ENCODE measurements at regions not wholly inside any gene's neighbourhood (a gene's known extent, or its start where the extent isn't known, plus 50 kb on each side); places are given as distances from the start of the nearest gene placed in this dataset.

DNA sequence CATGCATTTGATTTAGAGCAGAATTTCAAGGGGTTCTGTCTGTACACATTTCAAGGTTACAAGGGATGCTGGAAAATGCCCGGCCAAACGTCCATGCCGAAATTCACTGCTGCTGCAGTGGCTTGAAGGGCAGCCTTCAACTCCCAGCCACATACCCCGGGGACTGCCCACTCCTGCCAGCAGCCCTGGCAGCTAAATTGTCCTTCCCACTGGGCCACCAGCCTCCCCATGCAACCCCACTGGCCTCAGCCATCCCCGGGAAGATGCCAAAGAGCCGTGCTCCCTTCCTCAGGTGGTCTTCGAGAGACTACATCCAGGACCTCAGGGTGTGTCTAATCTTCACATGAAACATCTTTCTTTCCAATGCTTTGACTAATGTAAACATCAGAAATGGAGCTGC, 478.7 kb upstream of the MYT1L start (continued):
- TF ChIP-seq, protein P1, sequence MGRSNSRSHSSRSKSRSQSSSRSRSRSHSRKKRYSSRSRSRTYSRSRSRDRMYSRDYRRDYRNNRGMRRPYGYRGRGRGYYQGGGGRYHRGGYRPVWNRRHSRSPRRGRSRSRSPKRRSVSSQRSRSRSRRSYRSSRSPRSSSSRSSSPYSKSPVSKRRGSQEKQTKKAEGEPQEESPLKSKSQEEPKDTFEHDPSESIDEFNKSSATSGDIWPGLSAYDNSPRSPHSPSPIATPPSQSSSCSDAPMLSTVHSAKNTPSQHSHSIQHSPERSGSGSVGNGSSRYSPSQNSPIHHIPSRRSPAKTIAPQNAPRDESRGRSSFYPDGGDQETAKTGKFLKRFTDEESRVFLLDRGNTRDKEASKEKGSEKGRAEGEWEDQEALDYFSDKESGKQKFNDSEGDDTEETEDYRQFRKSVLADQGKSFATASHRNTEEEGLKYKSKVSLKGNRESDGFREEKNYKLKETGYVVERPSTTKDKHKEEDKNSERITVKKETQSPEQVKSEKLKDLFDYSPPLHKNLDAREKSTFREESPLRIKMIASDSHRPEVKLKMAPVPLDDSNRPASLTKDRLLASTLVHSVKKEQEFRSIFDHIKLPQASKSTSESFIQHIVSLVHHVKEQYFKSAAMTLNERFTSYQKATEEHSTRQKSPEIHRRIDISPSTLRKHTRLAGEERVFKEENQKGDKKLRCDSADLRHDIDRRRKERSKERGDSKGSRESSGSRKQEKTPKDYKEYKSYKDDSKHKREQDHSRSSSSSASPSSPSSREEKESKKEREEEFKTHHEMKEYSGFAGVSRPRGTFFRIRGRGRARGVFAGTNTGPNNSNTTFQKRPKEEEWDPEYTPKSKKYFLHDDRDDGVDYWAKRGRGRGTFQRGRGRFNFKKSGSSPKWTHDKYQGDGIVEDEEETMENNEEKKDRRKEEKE (IDR thresholded peaks at IDR 0.05; ENCODE audit: borderline replicate concordance in 1 of 2, control insufficient read depth in 1 of 2, low read depth in 2 of 2, low read length in 1 of 2): no peak
- TF ChIP-seq SMAD4 (CRISPR knock-in tag; conservative IDR thresholded peaks at IDR 0.05): no peak
- TF ChIP-seq CEBPG (CRISPR knock-in tag; IDR thresholded peaks at IDR 0.05): no peak
- no peak for TF ChIP-seq CEBPG (tag; conservative IDR thresholded peaks at IDR 0.05 in 1 of 2, IDR thresholded peaks at IDR 0.05 in 1 of 2)
- TF ChIP-seq SRSF9 (IDR thresholded peaks at IDR 0.05; ENCODE audit: borderline replicate concordance, low read depth, low read length): no peak

DNA sequence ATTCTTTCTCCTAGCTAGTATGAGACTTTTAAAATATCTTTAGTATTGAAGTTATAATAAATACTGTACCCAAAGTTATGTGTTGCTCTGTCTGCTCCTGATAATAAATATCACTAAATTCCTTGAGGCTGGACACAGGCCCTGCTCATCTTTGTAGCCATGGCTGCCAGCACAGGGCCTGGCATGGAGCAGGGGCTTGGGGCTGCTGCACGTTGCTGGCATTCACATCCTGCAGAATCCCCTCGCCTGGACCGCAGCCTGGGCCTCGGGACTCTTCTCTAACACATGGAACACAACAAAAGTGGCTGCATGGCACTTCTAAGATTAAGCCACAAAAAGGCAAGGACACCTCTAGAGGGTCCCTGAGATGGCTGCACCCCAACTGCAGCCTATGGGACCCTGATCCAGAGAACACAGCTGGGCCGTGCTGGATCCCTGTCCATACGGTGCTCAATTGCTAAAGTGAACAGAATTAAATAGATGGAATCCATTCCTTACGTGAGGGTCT, 477.5 kb upstream of the MYT1L start:
- CTCF ChIA-PET (ENCODE audit: low intra/inter-chr PET ratio): no interaction called here
- H3K4me2 ChIP-seq (ENCODE audit: insufficient read depth, low read length): no peak overlapping the region
- H4K20me1 ChIP-seq (replicated peaks; ENCODE audit: control insufficient read depth, insufficient read depth, low read length): no peaks in the 10 kb centered on the region
- peaks cover 5 to 31% of the 10 kb centered on the region in 2 experiments; a peak in 3 of 5 replicates for H3K27me3 ChIP-seq (ENCODE audit: control insufficient read depth in 2 of 2, insufficient read depth in 2 of 2, low read length in 2 of 2)
- no peaks in the 10 kb centered on the region for H3K79me2 ChIP-seq (ENCODE audit: control insufficient read depth, insufficient read depth, low read length)
- no peak overlapping the region for H2AFZ ChIP-seq (ENCODE audit: low read depth, low read length)
- no peaks in the 10 kb centered on the region for H3K36me3 ChIP-seq (ENCODE audit: control insufficient read depth, insufficient read depth, low read length)
- no peak for DNase-seq (ENCODE audit: extremely low read depth in 1 of 4, low spot score in 3 of 4)
- intact Hi-C loops (cut with micrococcal nuclease) (no loop called here), in situ Hi-C loops (cut with MboI) (no loop called here)
- POLR2A ChIA-PET: interaction anchor here (0.6 kb wide), 1 partner anchor 84 kb away, joined by 3 read pairs; no protein-coding TSS in a partner anchor
- no peaks in the 10 kb centered on the region for H3K9me3 ChIP-seq (replicated peaks; ENCODE audit: control insufficient read depth, insufficient read depth, low read depth, low read length)
- H3K9ac ChIP-seq (ENCODE audit: insufficient read depth in 1 of 2, low read depth in 2 of 2, low read length in 2 of 2): no peak overlapping the region
- H3K9me1 ChIP-seq (ENCODE audit: control insufficient read depth, insufficient read depth, low read length): no peaks in the 10 kb centered on the region
- 0% methylated on average over 7 of the region's 7 CpGs for WGBS (ENCODE audit: insufficient coverage, low coverage, missing lambda C conversion rate)
- no TSS peak for BruUV-seq (replicated peaks)
- H3K4me1 ChIP-seq (replicated peaks in 1 of 2; ENCODE audit: control insufficient read depth in 2 of 2, insufficient read depth in 2 of 2, low read length in 2 of 2): no peaks in the 10 kb centered on the region
- FAIRE-seq: no peak
- no peak overlapping the region for H3K27ac ChIP-seq (ENCODE audit: extremely low read depth, low read depth, low read length)
- ATAC-seq: no peak
- no peak overlapping the region for H3K4me3 ChIP-seq
- TF ChIP-seq TAF9B (IDR thresholded peaks at IDR 0.05; ENCODE audit: partially characterized antibody) (no peak), ZNF668 (CRISPR knock-in tag; IDR thresholded peaks at IDR 0.05) (no peak), COPS2 (conservative IDR thresholded peaks at IDR 0.05) (no peak), KLF13 (tag; IDR thresholded peaks at IDR 0.05; ENCODE audit: borderline replicate concordance, low read depth) (no peak), ADNP (tag; IDR thresholded peaks at IDR 0.05) (no peak)
- TF ChIP-seq, protein P2, sequence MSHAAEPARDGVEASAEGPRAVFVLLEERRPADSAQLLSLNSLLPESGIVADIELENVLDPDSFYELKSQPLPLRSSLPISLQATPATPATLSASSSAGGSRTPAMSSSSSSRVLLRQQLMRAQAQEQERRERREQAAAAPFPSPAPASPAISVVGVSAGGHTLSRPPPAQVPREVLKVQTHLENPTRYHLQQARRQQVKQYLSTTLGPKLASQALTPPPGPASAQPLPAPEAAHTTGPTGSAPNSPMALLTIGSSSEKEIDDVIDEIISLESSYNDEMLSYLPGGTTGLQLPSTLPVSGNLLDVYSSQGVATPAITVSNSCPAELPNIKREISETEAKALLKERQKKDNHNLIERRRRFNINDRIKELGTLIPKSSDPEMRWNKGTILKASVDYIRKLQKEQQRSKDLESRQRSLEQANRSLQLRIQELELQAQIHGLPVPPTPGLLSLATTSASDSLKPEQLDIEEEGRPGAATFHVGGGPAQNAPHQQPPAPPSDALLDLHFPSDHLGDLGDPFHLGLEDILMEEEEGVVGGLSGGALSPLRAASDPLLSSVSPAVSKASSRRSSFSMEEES (CRISPR knock-in tag; IDR thresholded peaks at IDR 0.05): no peak
- TF ChIP-seq, protein P3, sequence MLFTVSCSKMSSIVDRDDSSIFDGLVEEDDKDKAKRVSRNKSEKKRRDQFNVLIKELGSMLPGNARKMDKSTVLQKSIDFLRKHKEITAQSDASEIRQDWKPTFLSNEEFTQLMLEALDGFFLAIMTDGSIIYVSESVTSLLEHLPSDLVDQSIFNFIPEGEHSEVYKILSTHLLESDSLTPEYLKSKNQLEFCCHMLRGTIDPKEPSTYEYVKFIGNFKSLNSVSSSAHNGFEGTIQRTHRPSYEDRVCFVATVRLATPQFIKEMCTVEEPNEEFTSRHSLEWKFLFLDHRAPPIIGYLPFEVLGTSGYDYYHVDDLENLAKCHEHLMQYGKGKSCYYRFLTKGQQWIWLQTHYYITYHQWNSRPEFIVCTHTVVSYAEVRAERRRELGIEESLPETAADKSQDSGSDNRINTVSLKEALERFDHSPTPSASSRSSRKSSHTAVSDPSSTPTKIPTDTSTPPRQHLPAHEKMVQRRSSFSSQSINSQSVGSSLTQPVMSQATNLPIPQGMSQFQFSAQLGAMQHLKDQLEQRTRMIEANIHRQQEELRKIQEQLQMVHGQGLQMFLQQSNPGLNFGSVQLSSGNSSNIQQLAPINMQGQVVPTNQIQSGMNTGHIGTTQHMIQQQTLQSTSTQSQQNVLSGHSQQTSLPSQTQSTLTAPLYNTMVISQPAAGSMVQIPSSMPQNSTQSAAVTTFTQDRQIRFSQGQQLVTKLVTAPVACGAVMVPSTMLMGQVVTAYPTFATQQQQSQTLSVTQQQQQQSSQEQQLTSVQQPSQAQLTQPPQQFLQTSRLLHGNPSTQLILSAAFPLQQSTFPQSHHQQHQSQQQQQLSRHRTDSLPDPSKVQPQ (CRISPR knock-in tag; IDR thresholded peaks at IDR 0.05; ENCODE audit: borderline replicate concordance): no peak

All from K562 (cell line).